Nephron (organoid): ENCODE measurements at regions not wholly inside any gene's neighbourhood (a gene's known extent, or its start where the extent isn't known, plus 50 kb on each side); places are given as distances from the start of the nearest gene placed in this dataset.

Source experiments
- H3K27ac Mint-ChIP-seq, 3 experiments: 2 replicates each; pipeline ENCODE4 v1.8.0; 2020; ENCODE audit warnings: mixed read lengths in 3 of 3, mild to moderate bottlenecking in 2 of 3, moderate library complexity in 1 of 3
- H3K27me3 Mint-ChIP-seq: 2 replicates; pipeline ENCODE4 v1.8.0; 2021; ENCODE audit warnings: low read depth, mild to moderate bottlenecking, moderate library complexity, mixed read lengths
- H3K36me3 Mint-ChIP-seq: 2 replicates; pipeline ENCODE4 v1.8.0; 2020; ENCODE audit warnings: low read depth, mixed read lengths
- H3K4me1 Mint-ChIP-seq: 2 replicates; pipeline ENCODE4 v1.8.0; 2020; ENCODE audit warnings: mixed read lengths
- H3K4me3 Mint-ChIP-seq, 3 experiments: 2 replicates each; pipeline ENCODE4 v1.8.0; 2020; ENCODE audit warnings: mild to moderate bottlenecking in 3 of 3, mixed read lengths in 3 of 3, moderate library complexity in 2 of 3
- H3K9me3 Mint-ChIP-seq: 2 replicates; pipeline ENCODE4 v1.8.0; 2020; ENCODE audit warnings: mixed read lengths
- TF ChIP-seq, protein P1 (sequence below), 3 experiments: fragments of 200-600 bp; sonication (generic); IDR thresholded peaks; one replicate each; pipeline ENCODE4 v1.5.0; 2021; ENCODE audit warnings: antibody characterized with exemption in 3 of 3; ENCODE audit not compliant: unreplicated experiment in 3 of 3

DNA sequence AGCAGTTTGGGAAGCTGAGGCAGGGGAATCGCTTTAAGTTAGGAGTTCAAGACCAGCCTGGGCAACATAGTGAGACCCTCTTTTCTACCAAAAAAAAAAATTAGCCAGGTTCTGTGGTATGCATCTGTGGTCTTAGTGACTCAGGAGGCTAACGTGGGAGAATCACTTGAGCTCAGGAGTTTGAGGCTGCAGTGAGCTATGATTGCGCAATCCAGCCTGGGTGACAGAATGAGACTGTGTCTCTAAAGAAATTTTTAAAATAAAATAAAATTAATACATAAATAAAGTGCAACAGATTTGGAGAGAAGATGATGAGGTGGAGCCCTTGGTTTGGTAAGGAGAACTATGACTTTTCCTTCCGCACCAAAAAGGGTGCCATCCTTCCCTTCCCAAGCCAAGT, 436.9 kb downstream of the NLGN4X start:
- Mint-ChIP-seq H3K4me1 (no peaks in the 10 kb centered on the region), H3K27ac (no peak overlapping the region)
- TF ChIP-seq, protein P1, sequence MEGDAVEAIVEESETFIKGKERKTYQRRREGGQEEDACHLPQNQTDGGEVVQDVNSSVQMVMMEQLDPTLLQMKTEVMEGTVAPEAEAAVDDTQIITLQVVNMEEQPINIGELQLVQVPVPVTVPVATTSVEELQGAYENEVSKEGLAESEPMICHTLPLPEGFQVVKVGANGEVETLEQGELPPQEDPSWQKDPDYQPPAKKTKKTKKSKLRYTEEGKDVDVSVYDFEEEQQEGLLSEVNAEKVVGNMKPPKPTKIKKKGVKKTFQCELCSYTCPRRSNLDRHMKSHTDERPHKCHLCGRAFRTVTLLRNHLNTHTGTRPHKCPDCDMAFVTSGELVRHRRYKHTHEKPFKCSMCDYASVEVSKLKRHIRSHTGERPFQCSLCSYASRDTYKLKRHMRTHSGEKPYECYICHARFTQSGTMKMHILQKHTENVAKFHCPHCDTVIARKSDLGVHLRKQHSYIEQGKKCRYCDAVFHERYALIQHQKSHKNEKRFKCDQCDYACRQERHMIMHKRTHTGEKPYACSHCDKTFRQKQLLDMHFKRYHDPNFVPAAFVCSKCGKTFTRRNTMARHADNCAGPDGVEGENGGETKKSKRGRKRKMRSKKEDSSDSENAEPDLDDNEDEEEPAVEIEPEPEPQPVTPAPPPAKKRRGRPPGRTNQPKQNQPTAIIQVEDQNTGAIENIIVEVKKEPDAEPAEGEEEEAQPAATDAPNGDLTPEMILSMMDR (IDR thresholded peaks at IDR 0.05; ENCODE audit: unreplicated experiment in 3 of 3) = no peak

DNA sequence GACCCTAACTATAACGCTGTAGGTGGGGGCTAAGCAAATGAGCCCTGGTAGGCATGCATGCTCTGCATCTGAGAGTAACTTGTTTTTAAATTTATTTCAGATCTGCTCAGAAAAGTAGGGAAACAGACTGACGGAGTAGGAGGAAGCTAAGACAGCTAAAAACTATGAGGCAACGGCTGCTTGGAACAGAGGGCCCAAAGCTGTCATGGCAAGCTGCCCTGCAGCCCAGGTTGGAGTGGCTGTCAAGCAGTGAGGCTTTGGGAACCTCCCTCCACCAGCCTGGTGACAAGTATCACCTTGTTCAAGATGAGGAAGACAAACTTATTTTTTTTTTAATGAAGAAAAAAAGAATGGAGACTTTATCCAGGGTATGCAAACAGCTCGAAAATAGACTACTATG, 439.8 kb downstream of the NLGN4X start:
- Mint-ChIP-seq H3K27me3 (no peaks in the 10 kb centered on the region), H3K4me3 (no peak overlapping the region)

More for the DNA sequence above, 436.9 kb downstream of the NLGN4X start:
- no peaks in the 10 kb centered on the region for H3K36me3 Mint-ChIP-seq
- H3K27me3 Mint-ChIP-seq = no peaks in the 10 kb centered on the region
- H3K9me3 Mint-ChIP-seq = peaks cover 5% of the 10 kb centered on the region
- no peak overlapping the region for H3K4me3 Mint-ChIP-seq

DNA sequence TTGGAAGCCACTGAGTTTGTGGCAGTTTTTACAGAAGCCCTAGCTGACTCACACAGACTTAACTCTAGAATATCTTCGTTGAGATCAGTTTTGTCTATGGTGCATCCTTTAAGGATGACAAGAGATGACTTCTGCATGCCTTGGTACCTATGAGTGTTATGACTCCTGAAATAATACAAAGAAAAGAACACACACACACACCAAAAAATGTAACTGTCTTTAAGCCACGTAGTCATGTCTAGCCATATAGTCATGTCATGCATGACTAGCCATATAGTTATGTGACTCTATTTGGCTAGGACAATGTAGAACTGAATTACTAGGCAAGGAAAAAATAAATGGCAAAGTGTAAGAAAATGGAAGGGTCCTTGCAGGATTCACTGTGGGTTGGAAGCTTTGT, 447.8 kb downstream of the NLGN4X start:
- H3K27ac Mint-ChIP-seq = no peak overlapping the region
- H3K4me3 Mint-ChIP-seq = no peak overlapping the region
- no peaks in the 10 kb centered on the region for H3K27me3 Mint-ChIP-seq
- no peaks in the 10 kb centered on the region for H3K9me3 Mint-ChIP-seq
- H3K4me1 Mint-ChIP-seq = no peaks in the 10 kb centered on the region
- no peaks in the 10 kb centered on the region for H3K36me3 Mint-ChIP-seq
- TF ChIP-seq, protein P1 (IDR thresholded peaks at IDR 0.05; ENCODE audit: unreplicated experiment in 3 of 3) = no peak

More for the DNA sequence above, 439.8 kb downstream of the NLGN4X start:
- Mint-ChIP-seq H3K9me3 (no peaks in the 10 kb centered on the region), H3K36me3 (no peaks in the 10 kb centered on the region), H3K27ac (no peak overlapping the region), H3K4me1 (no peaks in the 10 kb centered on the region)
- TF ChIP-seq, protein P1 (IDR thresholded peaks at IDR 0.05; ENCODE audit: unreplicated experiment in 3 of 3) = no peak

DNA sequence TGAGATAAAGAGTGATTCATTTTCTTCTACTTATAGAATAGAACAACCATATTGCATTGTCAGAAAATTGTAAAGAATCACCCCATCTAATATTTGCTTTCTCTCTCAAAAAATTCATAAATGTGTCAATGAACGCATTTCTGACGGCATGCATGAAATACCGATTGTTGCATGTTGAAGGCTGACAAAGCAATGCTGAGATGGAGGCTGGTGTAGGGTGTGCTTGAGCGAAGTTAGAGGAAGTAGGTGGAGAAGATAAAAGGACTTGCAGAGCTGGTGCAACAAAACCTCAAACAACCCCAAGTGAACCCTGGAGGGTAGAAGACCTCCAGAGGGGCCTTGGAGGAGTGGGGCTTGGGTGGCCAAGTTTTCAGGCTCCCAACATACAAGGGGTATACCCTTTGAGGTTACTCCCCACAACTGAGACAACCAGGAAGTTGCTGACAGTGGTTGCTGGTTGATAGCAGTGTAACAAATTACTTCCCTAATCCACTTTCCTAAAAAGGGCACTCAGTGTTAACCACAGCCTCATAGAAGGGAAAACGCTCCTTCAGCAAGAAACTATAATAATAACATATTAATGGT, 452.7 kb downstream of the NLGN4X start:
- no peak overlapping the region for H3K27ac Mint-ChIP-seq
- H3K9me3 Mint-ChIP-seq = no peaks in the 10 kb centered on the region
- H3K27me3 Mint-ChIP-seq = no peaks in the 10 kb centered on the region
- no peaks in the 10 kb centered on the region for H3K4me1 Mint-ChIP-seq
- H3K4me3 Mint-ChIP-seq = no peak overlapping the region
- H3K36me3 Mint-ChIP-seq = no peaks in the 10 kb centered on the region
- TF ChIP-seq, protein P1 (IDR thresholded peaks at IDR 0.05; ENCODE audit: unreplicated experiment in 3 of 3) = no peak

DNA sequence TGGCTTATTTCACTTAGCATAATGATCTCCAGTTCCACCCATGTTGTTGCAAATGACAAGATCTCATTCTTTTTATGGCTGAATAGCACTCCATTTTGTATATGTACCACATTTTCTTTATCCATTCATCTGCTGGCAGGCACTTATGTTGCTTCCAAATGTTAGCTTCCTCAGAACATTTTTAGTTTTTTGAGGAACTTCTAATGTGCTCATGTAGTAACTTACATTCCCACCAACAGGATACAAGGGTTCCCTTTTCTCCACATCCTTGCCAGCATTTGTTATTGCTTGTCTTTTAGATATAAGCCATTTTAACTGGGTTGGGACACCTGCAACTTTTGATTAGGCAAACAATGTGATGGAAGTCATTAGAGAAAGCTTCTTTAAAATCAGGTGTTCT, 454.2 kb downstream of the NLGN4X start:
- H3K27me3 Mint-ChIP-seq = no peaks in the 10 kb centered on the region
- H3K4me3 Mint-ChIP-seq = no peak overlapping the region
- H3K4me1 Mint-ChIP-seq = no peaks in the 10 kb centered on the region
- no peaks in the 10 kb centered on the region for H3K9me3 Mint-ChIP-seq
- H3K36me3 Mint-ChIP-seq = no peaks in the 10 kb centered on the region
- TF ChIP-seq, protein P1 (IDR thresholded peaks at IDR 0.05; ENCODE audit: unreplicated experiment in 3 of 3) = no peak
- no peak overlapping the region for H3K27ac Mint-ChIP-seq

DNA sequence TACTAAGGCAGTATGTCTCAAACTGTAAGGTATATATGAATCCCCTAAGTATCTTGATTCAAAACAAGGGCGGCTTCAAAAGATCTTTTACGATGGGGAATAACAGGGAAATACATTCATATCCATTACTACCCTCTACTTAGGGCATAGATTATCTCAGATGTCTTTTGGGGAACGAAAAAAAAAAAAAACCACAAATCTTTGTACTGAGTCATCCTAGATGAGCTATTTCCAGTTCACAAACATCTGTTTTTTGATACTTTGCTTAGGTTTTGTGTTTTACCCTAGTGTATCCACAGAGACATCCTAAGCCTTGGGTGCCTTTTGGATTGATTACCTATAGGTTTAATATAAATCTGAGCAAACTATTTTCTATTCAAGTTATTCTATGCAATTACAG, 457.2 kb downstream of the NLGN4X start:
- TF ChIP-seq, protein P1 (IDR thresholded peaks at IDR 0.05; ENCODE audit: unreplicated experiment in 3 of 3) = no peak
- H3K4me1 Mint-ChIP-seq = no peaks in the 10 kb centered on the region
- H3K27ac Mint-ChIP-seq = no peak overlapping the region
- no peaks in the 10 kb centered on the region for H3K36me3 Mint-ChIP-seq
- H3K9me3 Mint-ChIP-seq = peaks cover 3% of the 10 kb centered on the region
- no peaks in the 10 kb centered on the region for H3K27me3 Mint-ChIP-seq
- no peak overlapping the region for H3K4me3 Mint-ChIP-seq
